CD14-positive monocyte (primary cell): ENCODE measurements at regions not wholly inside any gene's neighbourhood (a gene's known extent, or its start where the extent isn't known, plus 50 kb on each side); places are given as distances from the start of the nearest gene placed in this dataset.

Experiments used
- DNase-seq, 3 donors: peaks; one replicate each; pipeline ENCODE4 v3.0.0-alpha.2; 2011 to 2022
- H2AFZ ChIP-seq: 2 replicates; pipeline ENCODE4 v1.6.0; 2012; ENCODE audit warnings: mild to moderate bottlenecking, low read depth, low read length, inconsistent platforms; ENCODE audit not compliant: insufficient read depth, poor library complexity, severe bottlenecking
- H3K27ac ChIP-seq, 2 donors: 1 replicate in 1 of 2; 2 replicates in 1 of 2; pipeline ENCODE4 v1.5.1; 2012 to 2013; ENCODE audit warnings: low read length in 2 of 2, control low read depth in 1 of 2, inconsistent platforms in 1 of 2, low read depth in 1 of 2, mild to moderate bottlenecking in 1 of 2
- H3K27me3 ChIP-seq, 2 donors: one replicate each; pipeline versions ENCODE4 v1.6.0 to v1.6.1; 2011 to 2013; ENCODE audit warnings: low read length in 2 of 2; ENCODE audit not compliant: control insufficient read depth in 2 of 2, insufficient read depth in 2 of 2
- H3K36me3 ChIP-seq, 2 donors: replicated peaks in 1 of 2; 1 replicate in 1 of 2; 2 replicates in 1 of 2; pipeline versions ENCODE4 v1.5.1 to v1.6.1; 2012 to 2013; ENCODE audit warnings: low read length in 2 of 2, control low read depth in 1 of 2, inconsistent platforms in 1 of 2, mild to moderate bottlenecking in 1 of 2; ENCODE audit not compliant: insufficient read depth in 2 of 2, control insufficient read depth in 1 of 2
- H3K4me1 ChIP-seq, 2 donors: 1 replicate in 1 of 2; 2 replicates in 1 of 2; pipeline versions ENCODE4 v1.5.1 to v1.6.1; 2012 to 2013; ENCODE audit warnings: low read length in 2 of 2, control low read depth in 1 of 2, inconsistent platforms in 1 of 2, mild to moderate bottlenecking in 1 of 2, moderate library complexity in 1 of 2; ENCODE audit not compliant: insufficient read depth in 2 of 2, control insufficient read depth in 1 of 2
- H3K4me2 ChIP-seq: replicated peaks from 2 replicates; pipeline ENCODE3; 2012; ENCODE audit warnings: low read length, moderate library complexity, mild to moderate bottlenecking; ENCODE audit not compliant: poor library complexity, severe bottlenecking; ENCODE audit errors: extremely low read depth
- H3K4me3 ChIP-seq, 3 experiments: fragments of 200-600 bp in 1 of 3; sonication (generic) in 1 of 3; replicated peaks in 1 of 3; 1 replicate in 2 of 3; 2 replicates in 1 of 3; pipeline ENCODE4 v1.5.1; 2011 to 2013; ENCODE audit warnings: low read length in 3 of 3, mild to moderate bottlenecking in 3 of 3, control low read depth in 2 of 3, low read depth in 2 of 3, inconsistent platforms in 1 of 3, moderate library complexity in 1 of 3
- H3K79me2 ChIP-seq: 2 replicates; pipeline ENCODE4 v1.6.0; 2012; ENCODE audit warnings: mild to moderate bottlenecking, control low read depth, inconsistent platforms, low read length, moderate library complexity; ENCODE audit not compliant: insufficient read depth
- H3K9ac ChIP-seq: 2 replicates; pipeline ENCODE4 v1.6.0; 2017; ENCODE audit warnings: low read length, mild to moderate bottlenecking; ENCODE audit not compliant: insufficient read depth, poor library complexity, severe bottlenecking
- H3K9me3 ChIP-seq, 2 donors: replicated peaks in 1 of 2; 1 replicate in 1 of 2; 2 replicates in 1 of 2; pipeline versions ENCODE4 v1.5.1 to v1.6.1; 2012 to 2013; ENCODE audit warnings: low read length in 2 of 2, control low read depth in 1 of 2; ENCODE audit not compliant: control insufficient read depth in 1 of 2, insufficient read depth in 1 of 2
- H4K20me1 ChIP-seq: 2 replicates; pipeline ENCODE4 v1.6.0; 2012; ENCODE audit warnings: mild to moderate bottlenecking, low read length, control low read depth, moderate library complexity; ENCODE audit not compliant: insufficient read depth
- H3K27ac Mint-ChIP-seq, 7 donors: one replicate each; pipeline ENCODE4 v1.8.0; 2020; ENCODE audit warnings: mild to moderate bottlenecking in 7 of 7, mixed read lengths in 7 of 7, moderate library complexity in 6 of 7, inconsistent platforms in 2 of 7
- H3K27me3 Mint-ChIP-seq, 3 donors: one replicate each; pipeline ENCODE4 v1.8.0; 2021 to 2022; ENCODE audit warnings: low read depth in 3 of 3, mild to moderate bottlenecking in 3 of 3, mixed read lengths in 3 of 3, moderate library complexity in 3 of 3, inconsistent platforms in 1 of 3
- H3K36me3 Mint-ChIP-seq, 2 donors: one replicate each; pipeline ENCODE4 v1.8.0; 2020; ENCODE audit warnings: mixed read lengths in 2 of 2, inconsistent platforms in 1 of 2, mild to moderate bottlenecking in 1 of 2
- H3K4me1 Mint-ChIP-seq: one replicate; pipeline ENCODE4 v1.8.0; 2020; ENCODE audit warnings: mild to moderate bottlenecking, mixed read lengths
- H3K4me3 Mint-ChIP-seq, 2 donors: one replicate each; pipeline ENCODE4 v1.8.0; 2020; ENCODE audit warnings: mild to moderate bottlenecking in 2 of 2, mixed read lengths in 2 of 2, moderate library complexity in 1 of 2
- H3K9me3 Mint-ChIP-seq, 7 donors: one replicate each; pipeline ENCODE4 v1.8.0; 2020 to 2022; ENCODE audit warnings: mixed read lengths in 7 of 7, mild to moderate bottlenecking in 6 of 7, moderate library complexity in 6 of 7, inconsistent platforms in 2 of 7
- CTCF ChIP-seq: fragments of 200-600 bp; IDR thresholded peaks from one replicate; pipeline ENCODE4 v1.8.0; 2022; ENCODE audit warnings: antibody characterized with exemption, mild to moderate bottlenecking
- WGBS: methylation state at CpG from one replicate; pipeline ENCODE4 v1.1.5; 2013; ENCODE audit warnings: missing lambda C conversion rate; ENCODE audit not compliant: insufficient coverage; 5-methylcytosine and 5-hydroxymethylcytosine counted together
- intact Hi-C, 2 donors: fragments of 100-400 bp; cut with micrococcal nuclease; formaldehyde crosslinking; loops; one replicate each; pipeline versions ENCODE4 v1.15.0 to v1.15.1; 2023

- Histone ChIP-seq H3K4me1 (no peaks in the 10 kb centered on the region), H3K27me3 (no peaks in the 10 kb centered on the region), H3K4me3 (no peak overlapping the region), H3K36me3 (no peaks in the 10 kb centered on the region), H3K79me2 (no peaks in the 10 kb centered on the region), H4K20me1 (no peaks in the 10 kb centered on the region), H3K4me2 (no peak overlapping the region), H2AFZ (no peak overlapping the region), H3K27ac (no peak overlapping the region), H3K9ac (no peak overlapping the region), H3K9me3 (peaks cover 24 to 36% of the 10 kb centered on the region in 2 donors)
- Mint-ChIP-seq H3K27ac (no peak overlapping the region), H3K4me3 (no peak overlapping the region), H3K27me3 (peaks cover 0 to 2% (median 0%) of the 10 kb centered on the region in 3 donors), H3K4me1 (no peaks in the 10 kb centered on the region), H3K36me3 (no peaks in the 10 kb centered on the region), H3K9me3 (peaks cover 2 to 22% (median 20%) of the 10 kb centered on the region in 7 donors)
- TF ChIP-seq CTCF, result no peak
- DNase-seq, result no peak
- no CpG with 5 or more reads among the region's 3 CpGs for WGBS
- intact Hi-C loops, result no loop called here
Measured at GRCh38 chr13:100870898-100871297, 196.3 kb upstream of the TMTC4 start.

GRCh38 chr13:100860866-100861265 lies 186.3 kb upstream of the TMTC4 start:
- Mint-ChIP-seq H3K27ac (no peak overlapping the region), H3K36me3 (no peaks in the 10 kb centered on the region), H3K9me3 (peaks cover 0 to 6% (median 4%) of the 10 kb centered on the region in 7 donors), H3K27me3 (peaks cover 2% of the 10 kb centered on the region in 3 donors), H3K4me3 (no peak overlapping the region), H3K4me1 (no peaks in the 10 kb centered on the region)
- Histone ChIP-seq H3K27ac (no peak overlapping the region), H3K27me3 (no peaks in the 10 kb centered on the region), H2AFZ (no peak overlapping the region), H3K79me2 (no peaks in the 10 kb centered on the region), H3K4me1 (no peaks in the 10 kb centered on the region), H3K9me3 (no peaks in the 10 kb centered on the region), H3K9ac (no peak overlapping the region), H3K4me2 (no peak overlapping the region), H3K4me3 (no peak overlapping the region), H4K20me1 (no peaks in the 10 kb centered on the region), H3K36me3 (no peaks in the 10 kb centered on the region)
- intact Hi-C loops, result no loop called here
- no peak for DNase-seq
- 92% methylated on average over 2 of the region's 4 CpGs for WGBS
- TF ChIP-seq CTCF, result no peak
